ENCODE measurements at regions not wholly inside any gene's neighbourhood (a gene's known extent, or its start where the extent isn't known, plus 50 kb on each side); places are given as distances from the start of the nearest gene placed in this dataset.
"Not testable (repeated sequence)": the region's sequence is repeated elsewhere in the genome, so short reads cannot be mapped to it uniquely, and the experiment has no call there.

- CTCF ChIA-PET: no interaction called here
- no peak for DNase-seq (ENCODE audit: extremely low spot score)
- POLR2A ChIA-PET: no interaction called here
- TF ChIP-seq, protein P1, sequence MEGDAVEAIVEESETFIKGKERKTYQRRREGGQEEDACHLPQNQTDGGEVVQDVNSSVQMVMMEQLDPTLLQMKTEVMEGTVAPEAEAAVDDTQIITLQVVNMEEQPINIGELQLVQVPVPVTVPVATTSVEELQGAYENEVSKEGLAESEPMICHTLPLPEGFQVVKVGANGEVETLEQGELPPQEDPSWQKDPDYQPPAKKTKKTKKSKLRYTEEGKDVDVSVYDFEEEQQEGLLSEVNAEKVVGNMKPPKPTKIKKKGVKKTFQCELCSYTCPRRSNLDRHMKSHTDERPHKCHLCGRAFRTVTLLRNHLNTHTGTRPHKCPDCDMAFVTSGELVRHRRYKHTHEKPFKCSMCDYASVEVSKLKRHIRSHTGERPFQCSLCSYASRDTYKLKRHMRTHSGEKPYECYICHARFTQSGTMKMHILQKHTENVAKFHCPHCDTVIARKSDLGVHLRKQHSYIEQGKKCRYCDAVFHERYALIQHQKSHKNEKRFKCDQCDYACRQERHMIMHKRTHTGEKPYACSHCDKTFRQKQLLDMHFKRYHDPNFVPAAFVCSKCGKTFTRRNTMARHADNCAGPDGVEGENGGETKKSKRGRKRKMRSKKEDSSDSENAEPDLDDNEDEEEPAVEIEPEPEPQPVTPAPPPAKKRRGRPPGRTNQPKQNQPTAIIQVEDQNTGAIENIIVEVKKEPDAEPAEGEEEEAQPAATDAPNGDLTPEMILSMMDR (IDR thresholded peaks at IDR 0.05; ENCODE audit: control extremely low read depth, extremely low read depth, low read depth, missing control alignments): no peak
Measured at GRCh38 chr3:182327196-182327681, 466.1 kb upstream of the ATP11B start.

DNA sequence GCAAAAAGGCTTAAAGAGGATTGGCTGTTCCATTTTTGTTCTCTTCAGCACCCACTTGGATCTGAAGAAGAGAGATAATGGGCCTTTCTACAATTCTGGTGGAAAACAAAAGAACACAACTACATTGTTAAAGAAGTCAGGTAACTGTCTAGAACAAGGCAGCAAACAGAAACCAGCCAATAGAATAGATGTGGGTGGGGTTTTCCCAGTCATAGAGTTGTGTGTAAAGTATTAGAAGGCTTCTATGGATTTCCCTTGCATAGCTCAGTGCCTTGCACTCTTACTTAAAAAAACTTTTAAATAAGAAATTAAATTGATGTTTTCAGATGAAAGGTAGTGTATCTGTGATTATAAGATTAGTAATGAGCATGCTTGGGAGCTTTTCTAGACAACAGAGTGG, 462.7 kb upstream of the ATP11B start:
- CTCF ChIA-PET: no interaction called here
- no peak for DNase-seq (ENCODE audit: extremely low spot score)
- POLR2A ChIA-PET: no interaction called here
- TF ChIP-seq, protein P1 (IDR thresholded peaks at IDR 0.05; ENCODE audit: control extremely low read depth, extremely low read depth, low read depth, missing control alignments): no peak

GRCh38 chr3:182331341-182331740, 462.0 kb upstream of the ATP11B start:
- no peak for DNase-seq (ENCODE audit: extremely low spot score)
- ChIA-PET CTCF (no interaction called here), POLR2A (no interaction called here)
- TF ChIP-seq, protein P1 (IDR thresholded peaks at IDR 0.05; ENCODE audit: control extremely low read depth, extremely low read depth, low read depth, missing control alignments): no peak

GRCh38 chr3:182342252-182342651, 451.1 kb upstream of the ATP11B start:
- no peak for DNase-seq (ENCODE audit: extremely low spot score)
- TF ChIP-seq, protein P1 (IDR thresholded peaks at IDR 0.05; ENCODE audit: control extremely low read depth, extremely low read depth, low read depth, missing control alignments): no peak
- POLR2A ChIA-PET: no interaction called here
- CTCF ChIA-PET: no interaction called here

DNA sequence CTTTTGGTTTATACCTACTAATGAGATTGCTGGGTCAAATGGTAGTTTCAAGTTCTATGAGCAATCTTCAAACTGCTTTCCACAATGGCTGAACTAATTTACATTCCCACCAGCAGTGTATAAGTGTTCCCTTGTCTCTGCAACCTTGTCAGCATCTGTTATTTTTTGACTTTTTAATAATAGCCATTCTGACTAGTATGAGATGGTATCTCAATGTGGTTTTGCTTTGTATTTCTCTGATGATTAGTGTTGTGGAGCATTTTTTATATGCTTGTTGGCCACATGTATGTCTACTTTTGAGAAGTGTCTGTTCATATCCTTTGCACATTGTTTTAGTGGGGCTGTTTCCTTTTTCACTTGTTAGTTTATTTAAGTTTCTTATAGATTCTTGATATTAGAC, 449.3 kb upstream of the ATP11B start:
- DNase-seq (ENCODE audit: extremely low spot score); POLR2A ChIA-PET; CTCF ChIA-PET: not testable (repeated sequence)

DNA sequence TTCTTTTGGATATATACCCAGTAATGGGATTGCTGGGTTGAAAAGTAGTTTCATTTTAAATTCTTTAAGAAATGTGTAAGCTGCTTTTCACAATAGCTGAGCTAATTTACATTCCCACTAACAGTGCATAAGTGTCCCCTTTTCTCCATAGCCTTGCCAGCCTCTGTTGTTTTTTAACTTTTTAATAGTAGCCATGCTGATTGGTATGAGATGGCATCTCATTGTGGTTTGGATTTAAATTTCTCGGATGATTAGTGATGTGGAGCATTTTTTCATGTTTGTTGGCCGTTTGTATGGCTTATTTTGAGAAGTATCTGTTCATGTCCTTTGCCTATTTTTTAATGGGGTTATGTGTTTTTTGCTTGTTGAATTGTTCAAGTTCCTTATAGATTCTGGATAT, 444.3 kb upstream of the ATP11B start:
- POLR2A ChIA-PET: no interaction called here
- CTCF ChIA-PET: interaction anchor here (1.5 kb wide), 1 partner anchor 31 kb away, joined by 5 read pairs; no protein-coding TSS in a partner anchor
- TF ChIP-seq, protein P1 (IDR thresholded peaks at IDR 0.05; ENCODE audit: control extremely low read depth, extremely low read depth, low read depth, missing control alignments): no peak
- DNase-seq (ENCODE audit: extremely low spot score): no peak

GRCh38 chr3:182349951-182350517, 443.3 kb upstream of the ATP11B start:
- TF ChIP-seq, protein P1 (IDR thresholded peaks at IDR 0.05; ENCODE audit: control extremely low read depth, extremely low read depth, low read depth, missing control alignments): no peak
- ChIA-PET POLR2A (no interaction called here), CTCF (no interaction called here)
- DNase-seq (ENCODE audit: extremely low spot score): no peak
